BLaER1 treated with 17β-estradiol and CSF1 and Interleukin-3, amounts not matched to agents 10 nM and 100 nM (cell line): ENCODE measurements at regions not wholly inside any gene's neighbourhood (a gene's known extent, or its start where the extent isn't known, plus 50 kb on each side); places are given as distances from the start of the nearest gene placed in this dataset.

Experiments used
- H3K27ac ChIP-seq, 11 experiments: shearing (Covaris generic); formaldehyde crosslinking; 2 replicates each; pipeline ENCODE4 v1.8.1; 2022
- H3K27me3 ChIP-seq, 11 experiments: shearing (Covaris generic); formaldehyde crosslinking; 2 replicates each; pipeline ENCODE4 v1.8.1; 2022
- H3K36me3 ChIP-seq, 11 experiments: shearing (Covaris generic); formaldehyde crosslinking; 2 replicates each; pipeline ENCODE4 v1.8.1; 2022
- H3K4me1 ChIP-seq, 10 experiments: shearing (Covaris generic); formaldehyde crosslinking; 2 replicates each; pipeline ENCODE4 v1.8.1; 2022
- H3K4me2 ChIP-seq, 11 experiments: shearing (Covaris generic); formaldehyde crosslinking; 2 replicates each; pipeline ENCODE4 v1.8.1; 2022
- H3K4me3 ChIP-seq, 10 experiments: shearing (Covaris generic); formaldehyde crosslinking; 2 replicates each; pipeline ENCODE4 v1.8.1; 2022
- H3K9ac ChIP-seq, 11 experiments: shearing (Covaris generic); formaldehyde crosslinking; 2 replicates each; pipeline ENCODE4 v1.8.1; 2022
- H3K9me3 ChIP-seq, 11 experiments: shearing (Covaris generic); formaldehyde crosslinking; replicated peaks in 1 of 11; 2 replicates each; pipeline ENCODE4 v1.8.1; 2022
- H4K20me1 ChIP-seq, 11 experiments: shearing (Covaris generic); formaldehyde crosslinking; 2 replicates each; pipeline ENCODE4 v1.8.1; 2022
- Cebpa-rat ChIP-seq, 11 experiments: shearing (Covaris generic); IDR thresholded peaks; 2 replicates each; pipeline ENCODE4 v1.8.1; 2022

DNA sequence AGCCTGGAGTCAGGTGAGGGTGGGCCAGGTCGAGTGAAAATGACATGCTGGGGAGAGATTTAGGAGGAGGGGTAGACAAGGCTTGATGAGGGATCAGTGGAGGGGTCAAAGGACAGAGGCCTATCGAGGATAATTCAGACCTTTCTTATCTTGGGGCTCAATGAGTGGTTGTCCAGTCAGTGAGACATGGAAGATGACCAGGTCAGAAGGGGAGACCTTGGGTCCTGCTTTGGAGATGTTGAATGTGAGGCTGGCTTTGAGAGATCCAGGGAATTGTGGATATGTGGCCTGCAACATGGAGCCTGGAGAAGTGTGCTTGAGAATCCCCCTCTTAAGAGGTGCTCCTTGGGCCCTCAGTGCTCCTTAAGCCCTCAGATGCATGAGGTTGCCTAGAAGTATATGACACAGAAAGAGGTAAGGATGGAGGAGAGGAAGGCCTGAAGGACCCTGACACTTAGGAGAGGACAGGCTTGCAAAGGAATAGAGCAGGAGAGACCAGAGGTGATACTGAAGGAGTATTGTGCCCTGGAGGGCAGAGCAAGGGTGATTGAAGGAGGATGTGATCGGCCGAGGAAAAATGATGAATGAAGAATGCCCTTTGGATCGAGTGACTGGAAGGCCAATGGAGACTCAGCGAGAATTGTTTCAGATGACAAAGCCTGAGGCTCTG is 129.8 kb upstream of the GPR26 start:
- Histone ChIP-seq H3K36me3 (peaks cover 0 to 13% (median 3%) of the 10 kb centered on the region in 11 experiments; a peak in 7 of 22 replicates), H3K27ac (peak overlapping the region in 10 of 11 experiments; percentile 52 to 97 (median 90); a peak in 20 of 22 replicates), H3K9me3 (peaks cover 14 to 27% (median 24%) of the 10 kb centered on the region in 11 experiments), H3K4me3 (peak overlapping the region in 6 of 10 experiments; percentile 5 to 45 (median 14); a peak in 10 of 20 replicates), H3K9ac (peak overlapping the region in 10 of 11 experiments; percentile 32 to 89 (median 77); a peak in 17 of 22 replicates), H4K20me1 (no peaks in the 10 kb centered on the region), H3K27me3 (peaks cover 0 to 4% (median 0%) of the 10 kb centered on the region in 11 experiments; a peak in 1 of 22 replicates), H3K4me2 (peak overlapping the region; percentile 85 to 98 (median 92)), H3K4me1 (peaks cover 65 to 98% (median 84%) of the 10 kb centered on the region in 10 experiments)
- no peak for TF ChIP-seq Cebpa-rat (IDR thresholded peaks at IDR 0.05)

DNA sequence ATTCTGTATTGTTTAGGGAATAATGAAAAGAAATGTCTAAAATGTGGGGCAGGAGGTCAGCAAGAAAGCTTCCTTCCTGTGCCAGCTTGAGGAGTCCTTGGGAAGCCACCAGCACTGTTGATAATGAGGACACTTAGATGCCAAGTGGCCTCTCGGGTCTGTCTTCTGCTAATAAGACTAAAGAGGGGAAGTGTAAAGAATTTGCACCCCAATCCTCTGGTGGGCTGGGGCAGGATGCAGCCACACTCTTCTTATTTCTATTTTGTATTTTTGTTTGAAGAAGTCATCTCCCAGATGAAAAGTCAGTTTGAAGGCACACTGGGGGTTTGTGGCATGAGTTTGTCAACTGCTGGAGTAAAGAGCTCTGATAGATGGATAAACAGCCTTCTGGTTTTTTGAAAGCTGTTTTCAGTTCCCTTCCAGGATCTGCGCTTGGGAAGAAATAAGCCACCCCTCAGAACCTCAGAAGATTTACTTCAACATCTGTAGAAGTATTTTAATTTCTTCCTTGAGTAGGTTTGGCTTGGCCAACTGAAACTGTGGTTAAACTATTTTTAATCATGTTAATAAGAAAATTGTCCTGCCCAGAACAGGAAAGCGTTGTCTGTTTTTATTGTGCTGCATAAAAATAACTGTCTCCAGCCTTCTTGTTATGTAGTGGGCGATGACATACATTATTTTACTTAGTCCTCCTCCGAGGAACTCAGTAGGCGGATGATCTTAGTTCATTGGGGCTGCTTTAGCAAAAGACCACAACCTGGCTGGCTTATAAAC is 128.8 kb upstream of the GPR26 start:
- Histone ChIP-seq H3K4me2 (peak overlapping the region; percentile 85 to 98 (median 92)), H3K4me3 (peak overlapping the region in 7 of 10 experiments; percentile 42 to 58 (median 45); a peak in 14 of 20 replicates), H3K27ac (peak overlapping the region in 10 of 11 experiments; percentile 55 to 97 (median 90); a peak in 20 of 22 replicates), H3K4me1 (peaks cover 65 to 97% (median 82%) of the 10 kb centered on the region in 10 experiments), H3K9me3 (peaks cover 3 to 27% (median 22%) of the 10 kb centered on the region in 11 experiments; a peak in 20 of 22 replicates), H4K20me1 (no peaks in the 10 kb centered on the region), H3K9ac (peak overlapping the region; percentile 30 to 89 (median 77); a peak in 19 of 22 replicates), H3K27me3 (peaks cover 0 to 4% (median 0%) of the 10 kb centered on the region in 11 experiments; a peak in 1 of 22 replicates), H3K36me3 (peaks cover 0 to 2% (median 0%) of the 10 kb centered on the region in 11 experiments; a peak in 3 of 22 replicates)
- TF ChIP-seq Cebpa-rat (IDR thresholded peaks at IDR 0.05): peak in 5 of 11 experiments; percentile 25 to 92 (median 55); a peak in 6 of 22 replicates

DNA sequence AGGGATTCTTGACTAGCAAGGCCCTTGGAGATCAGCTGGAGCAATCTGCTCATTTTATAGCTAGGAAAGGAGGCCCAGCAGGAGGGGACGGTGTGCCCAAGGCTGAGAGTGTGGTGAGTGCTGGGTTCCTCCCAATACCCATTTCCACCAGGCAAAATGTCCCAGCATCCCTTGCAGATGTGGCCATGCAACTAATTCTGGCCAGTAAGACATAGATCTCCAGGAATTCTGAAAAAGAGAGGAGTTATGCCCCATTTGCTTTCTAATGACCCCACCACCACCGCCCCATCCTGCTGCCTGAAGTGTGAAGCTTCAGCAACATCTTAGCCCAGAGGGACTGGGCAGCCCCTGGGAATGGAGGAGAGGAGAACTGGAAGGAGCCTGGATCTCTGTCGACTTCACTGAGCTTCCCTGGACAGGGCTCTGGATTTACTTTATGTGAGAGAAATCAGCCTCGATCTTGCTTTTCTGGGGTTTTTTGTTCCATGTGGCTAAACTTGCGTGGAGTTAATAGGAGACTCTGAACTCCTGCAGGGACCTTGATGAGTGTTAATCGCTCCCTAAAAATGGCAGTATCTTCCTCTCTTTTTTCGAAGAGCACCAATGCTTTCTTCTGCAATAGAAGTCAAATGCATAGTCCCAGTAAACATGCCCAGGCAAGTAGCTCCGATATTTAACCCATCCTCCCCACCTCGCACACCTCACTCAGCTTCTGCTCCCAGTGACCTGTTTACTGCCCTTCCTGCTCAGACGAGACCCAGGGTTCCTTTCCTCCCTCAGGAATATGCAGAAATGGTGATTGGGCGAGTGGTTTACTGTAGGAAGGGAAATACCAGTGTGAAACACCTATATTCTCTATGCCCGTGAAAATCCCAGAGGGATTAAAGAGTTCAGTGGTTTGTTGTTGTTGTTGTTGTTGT is 127.5 kb upstream of the GPR26 start:
- Histone ChIP-seq H3K27me3 (peaks cover 0 to 4% (median 0%) of the 10 kb centered on the region in 11 experiments; a peak in 1 of 22 replicates), H4K20me1 (no peaks in the 10 kb centered on the region), H3K9me3 (peaks cover 9 to 31% (median 22%) of the 10 kb centered on the region in 11 experiments), H3K27ac (peak overlapping the region in 10 of 11 experiments; percentile 55 to 97 (median 90); a peak in 20 of 22 replicates), H3K4me3 (peak overlapping the region; percentile 8 to 58 (median 44); a peak in 17 of 20 replicates), H3K36me3 (peaks cover 0 to 13% (median 0%) of the 10 kb centered on the region in 11 experiments; a peak in 6 of 22 replicates), H3K9ac (peak overlapping the region; percentile 32 to 89 (median 77); a peak in 19 of 22 replicates), H3K4me2 (peak overlapping the region; percentile 85 to 98 (median 92)), H3K4me1 (peaks cover 62 to 84% (median 71%) of the 10 kb centered on the region in 10 experiments)
- no peak for TF ChIP-seq Cebpa-rat (IDR thresholded peaks at IDR 0.05)

DNA sequence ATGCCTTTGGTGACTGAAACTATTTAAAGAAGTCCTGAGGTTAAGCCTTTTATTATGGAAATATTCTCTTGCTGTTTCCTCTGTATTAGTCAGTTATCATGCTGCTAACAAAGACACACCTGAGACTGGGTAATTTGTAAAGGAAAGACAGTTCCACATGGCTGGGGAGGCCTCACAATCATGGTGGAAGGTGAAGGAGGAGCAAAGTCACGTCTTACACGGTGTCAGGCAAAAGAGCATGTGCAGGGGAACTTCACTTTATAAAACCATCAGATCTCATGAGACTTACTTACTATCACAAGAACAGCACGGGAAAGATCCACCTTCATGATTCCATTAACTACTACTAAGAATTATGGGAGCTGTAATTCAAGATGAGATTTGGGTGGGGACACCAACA is 121.2 kb upstream of the GPR26 start:
- no peak for TF ChIP-seq Cebpa-rat (IDR thresholded peaks at IDR 0.05)
- H3K4me1 ChIP-seq: peaks cover 0 to 66% (median 50%) of the 10 kb centered on the region in 10 experiments; a peak in 16 of 20 replicates
- no peaks in the 10 kb centered on the region for H3K27me3 ChIP-seq

DNA sequence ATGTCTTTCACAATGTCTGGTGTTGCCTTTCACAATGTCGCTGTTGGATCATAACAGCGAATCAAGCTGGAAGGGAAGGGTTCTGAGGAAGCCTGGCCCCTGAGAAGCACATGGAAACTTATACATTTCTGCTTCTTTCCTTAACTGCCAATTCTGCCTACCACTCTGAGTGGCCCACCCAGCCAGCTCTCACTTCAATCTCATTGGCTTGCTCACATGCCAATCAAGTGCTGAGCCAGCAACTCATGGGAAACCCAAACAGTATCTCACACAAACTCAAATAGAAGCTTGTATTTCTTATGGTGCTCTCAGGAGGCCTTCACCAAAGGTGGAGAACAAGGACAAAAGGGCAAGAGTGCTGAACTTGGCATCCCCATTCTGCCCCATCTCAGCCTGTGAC is 117.4 kb upstream of the GPR26 start:
- peaks cover 0 to 57% (median 16%) of the 10 kb centered on the region in 11 experiments; a peak in 12 of 22 replicates for H3K36me3 ChIP-seq
- H3K4me2 ChIP-seq: peak overlapping the region in 8 of 11 experiments; percentile 10 to 58 (median 45); a peak in 13 of 22 replicates
- H4K20me1 ChIP-seq: no peaks in the 10 kb centered on the region
- no peak for TF ChIP-seq Cebpa-rat (IDR thresholded peaks at IDR 0.05)
- H3K4me3 ChIP-seq: peak overlapping the region in 7 of 10 experiments; percentile 22 to 44 (median 28); a peak in 10 of 20 replicates
- peak overlapping the region in 9 of 11 experiments; percentile 7 to 67 (median 49); a peak in 13 of 22 replicates for H3K27ac ChIP-seq
- no peaks in the 10 kb centered on the region for H3K27me3 ChIP-seq
- H3K9ac ChIP-seq: no peak overlapping the region
- peaks cover 66 to 92% (median 79%) of the 10 kb centered on the region in 11 experiments for H3K9me3 ChIP-seq
- H3K4me1 ChIP-seq: peaks cover 0 to 82% (median 65%) of the 10 kb centered on the region in 10 experiments; a peak in 16 of 20 replicates

More for the DNA sequence above, 121.2 kb upstream of the GPR26 start:
- Histone ChIP-seq H3K27ac (no peak overlapping the region), H3K36me3 (peaks cover 0 to 56% (median 16%) of the 10 kb centered on the region in 11 experiments; a peak in 12 of 22 replicates), H3K9me3 (peaks cover 66 to 94% (median 83%) of the 10 kb centered on the region in 11 experiments), H3K4me2 (no peak overlapping the region), H3K9ac (no peak overlapping the region), H4K20me1 (no peaks in the 10 kb centered on the region), H3K4me3 (peak overlapping the region in 4 of 10 experiments; percentile 13 to 46 (median 43); a peak in 4 of 20 replicates)

DNA sequence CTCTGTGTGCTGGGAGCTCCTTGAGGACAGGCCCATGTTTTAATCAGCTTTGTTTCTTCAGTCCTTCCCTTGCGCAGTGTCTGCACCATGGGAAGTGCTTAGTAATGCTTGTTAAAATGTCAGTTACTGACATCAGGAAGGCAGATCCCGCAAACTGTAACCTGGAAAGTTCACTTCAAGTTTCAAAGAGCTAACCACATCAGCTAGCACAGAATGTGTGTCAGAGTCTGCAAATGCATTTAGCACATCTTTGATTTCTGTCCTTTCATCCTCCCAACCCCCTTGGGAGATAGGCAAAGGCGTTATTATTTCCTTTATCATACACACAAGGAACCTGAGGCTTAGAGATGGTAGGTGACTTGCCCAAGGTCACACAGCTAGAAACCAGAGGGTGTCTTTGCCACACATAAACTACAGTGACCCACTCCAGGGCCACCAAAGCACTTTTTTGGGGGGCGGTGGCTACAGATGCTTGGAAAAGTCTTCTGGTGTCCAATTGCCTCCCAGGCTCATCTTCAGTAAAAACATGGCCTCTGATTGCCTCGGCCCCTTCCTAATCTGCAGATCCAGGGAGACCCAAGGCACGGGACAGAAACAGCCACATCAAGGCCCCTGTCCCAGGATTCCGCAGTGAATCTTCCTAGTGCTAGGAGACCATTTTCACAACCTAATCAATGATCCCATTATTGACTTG is 116.2 kb upstream of the GPR26 start:
- no peaks in the 10 kb centered on the region for H3K27me3 ChIP-seq
- peak overlapping the region in 3 of 10 experiments; percentile 26 to 44 (median 39); a peak in 2 of 20 replicates for H3K4me3 ChIP-seq
- H3K9me3 ChIP-seq: peaks cover 57 to 83% (median 70%) of the 10 kb centered on the region in 11 experiments
- TF ChIP-seq Cebpa-rat (IDR thresholded peaks at IDR 0.05): no peak
- peaks cover 0 to 94% (median 77%) of the 10 kb centered on the region in 10 experiments; a peak in 16 of 20 replicates for H3K4me1 ChIP-seq
- H4K20me1 ChIP-seq: no peaks in the 10 kb centered on the region
- peak overlapping the region in 9 of 11 experiments; percentile 14 to 58 (median 37); a peak in 15 of 22 replicates for H3K4me2 ChIP-seq
- H3K27ac ChIP-seq: peak overlapping the region in 9 of 11 experiments; percentile 7 to 67 (median 49); a peak in 13 of 22 replicates
- peak overlapping the region in 1 of 11 experiments; percentile 1; a peak in 2 of 22 replicates for H3K9ac ChIP-seq
- H3K36me3 ChIP-seq: peaks cover 0 to 50% (median 15%) of the 10 kb centered on the region in 11 experiments; a peak in 12 of 22 replicates

DNA sequence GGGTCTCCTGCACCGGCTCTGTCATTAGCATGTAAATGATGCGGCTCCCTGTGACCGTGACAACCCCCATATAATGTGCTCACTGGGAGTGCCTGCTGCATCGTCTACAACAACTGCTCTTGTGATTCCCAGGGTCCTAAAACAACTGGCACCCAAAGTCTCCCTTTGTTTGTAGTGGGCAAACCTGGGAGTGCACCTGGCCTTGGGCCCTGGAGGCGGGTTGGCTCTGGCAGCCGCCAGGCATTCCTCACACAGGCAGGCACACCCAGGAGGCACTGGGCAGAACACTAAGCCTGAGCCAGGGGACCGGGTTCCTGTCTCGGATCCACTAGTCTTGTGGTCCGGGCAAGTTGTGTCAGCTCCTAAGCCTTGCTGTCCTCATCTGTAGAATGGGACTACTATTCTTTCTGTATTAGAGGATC is 115.5 kb upstream of the GPR26 start:
- H3K27ac ChIP-seq: peak overlapping the region in 2 of 11 experiments; percentile 13 to 67; a peak in 4 of 22 replicates
- peak overlapping the region in 1 of 10 experiments; percentile 6; a peak in 1 of 20 replicates for H3K4me3 ChIP-seq
- TF ChIP-seq Cebpa-rat (IDR thresholded peaks at IDR 0.05): no peak
- peaks cover 0 to 100% (median 84%) of the 10 kb centered on the region in 10 experiments; a peak in 16 of 20 replicates for H3K4me1 ChIP-seq
- no peak overlapping the region for H3K9ac ChIP-seq
- H3K9me3 ChIP-seq: peaks cover 49 to 75% (median 62%) of the 10 kb centered on the region in 11 experiments
- H3K27me3 ChIP-seq: 0 out of 22 replicates have a peak, but pooled peaks cover 0 to under 1% (median 0%) of the 10 kb centered on the region in 11 experiments
- no peaks in the 10 kb centered on the region for H4K20me1 ChIP-seq
- H3K36me3 ChIP-seq: peaks cover 0 to 42% (median 15%) of the 10 kb centered on the region in 11 experiments; a peak in 11 of 22 replicates
- peak overlapping the region in 5 of 11 experiments; percentile 37 to 58 (median 56); a peak in 7 of 22 replicates for H3K4me2 ChIP-seq
